ENCODE measurements at regions not wholly inside any gene's neighbourhood (a gene's known extent, or its start where the extent isn't known, plus 50 kb on each side); places are given as distances from the start of the nearest gene placed in this dataset.

DNA sequence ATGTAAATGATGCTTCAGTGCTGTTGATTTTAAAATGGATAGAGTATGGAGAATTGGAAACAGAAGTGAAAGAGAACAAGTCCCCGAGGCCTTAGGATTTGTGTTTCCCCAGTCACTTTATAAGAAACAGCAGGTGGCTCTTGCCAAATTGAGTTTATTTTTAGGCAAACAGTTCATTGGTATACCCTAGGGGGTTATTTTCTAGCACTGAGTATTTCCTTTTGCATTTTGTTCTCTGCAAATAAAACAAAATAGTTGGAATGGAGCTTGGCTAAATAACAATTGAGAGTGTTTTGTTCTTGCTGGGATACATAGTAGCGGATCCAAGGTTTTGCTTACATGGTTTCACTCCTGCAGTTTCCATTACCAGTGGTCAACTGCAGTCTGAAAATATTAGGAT, 591.1 kb upstream of the C16orf82 start:
- intact Hi-C loops (cut with micrococcal nuclease; ENCODE audit: unreplicated experiment) (no loop called here), in situ Hi-C loops (cut with HindIII; ENCODE audit: extremely low pct_ligation_motif_present, low pct_unique_long_range_greater_than_20kb) (no loop called here)
- peaks cover 50% of the 10 kb centered on the region for H3K9me3 ChIP-seq (ENCODE audit: low read length)
- no peaks in the 10 kb centered on the region for H3K36me3 ChIP-seq (replicated peaks in 1 of 2; ENCODE audit: control insufficient read depth in 1 of 2, insufficient read depth in 2 of 2, low read length in 2 of 2)
- no peak overlapping the region for H3K4me2 ChIP-seq (ENCODE audit: low read depth, low read length)
- no peaks in the 10 kb centered on the region for H3K4me1 ChIP-seq (ENCODE audit: insufficient read depth, low read length)
- CTCF ChIA-PET (ENCODE audit: low intra/inter-chr PET ratio, low total read pairs): no interaction called here
- no peak overlapping the region for H2AFZ ChIP-seq (ENCODE audit: low read length)
- no TSS peak for BruUV-seq (replicated peaks)
- no peak for FAIRE-seq
- no peak for ATAC-seq
- no peaks in the 10 kb centered on the region for H4K20me1 ChIP-seq (ENCODE audit: insufficient read depth, low read length)
- no peak for DNase-seq (ENCODE audit: low spot score)
- WGBS (ENCODE audit: low lambda C conversion rate): 20% methylated on average over 2 of the region's 2 CpGs
- H3K27ac ChIP-seq (ENCODE audit: extremely low read length, insufficient read depth, low read length): no peak overlapping the region
- H3K79me2 ChIP-seq (ENCODE audit: insufficient read depth, low read length): no peaks in the 10 kb centered on the region
- POLR2A ChIA-PET: no interaction called here
- no peak overlapping the region for H3K4me3 ChIP-seq (replicated peaks in 1 of 3; ENCODE audit: insufficient read depth in 1 of 3, low read depth in 2 of 3, low read length in 3 of 3)
- no peak for TF ChIP-seq TSC22D2 (CRISPR knock-in tag; IDR thresholded peaks at IDR 0.05; ENCODE audit: borderline replicate concordance)
- TF ChIP-seq ZNF160 (CRISPR knock-in tag; IDR thresholded peaks at IDR 0.05): no peak
- no peak for TF ChIP-seq RBM22 (optimal IDR thresholded peaks at IDR 0.05; ENCODE audit: low read length)
- TF ChIP-seq RBM39 (IDR thresholded peaks at IDR 0.05; ENCODE audit: low read depth, low read length, poor library complexity, severe bottlenecking): no peak
- TF ChIP-seq SNAPC2 (CRISPR knock-in tag; IDR thresholded peaks at IDR 0.05): no peak
- TF ChIP-seq, protein P1, sequence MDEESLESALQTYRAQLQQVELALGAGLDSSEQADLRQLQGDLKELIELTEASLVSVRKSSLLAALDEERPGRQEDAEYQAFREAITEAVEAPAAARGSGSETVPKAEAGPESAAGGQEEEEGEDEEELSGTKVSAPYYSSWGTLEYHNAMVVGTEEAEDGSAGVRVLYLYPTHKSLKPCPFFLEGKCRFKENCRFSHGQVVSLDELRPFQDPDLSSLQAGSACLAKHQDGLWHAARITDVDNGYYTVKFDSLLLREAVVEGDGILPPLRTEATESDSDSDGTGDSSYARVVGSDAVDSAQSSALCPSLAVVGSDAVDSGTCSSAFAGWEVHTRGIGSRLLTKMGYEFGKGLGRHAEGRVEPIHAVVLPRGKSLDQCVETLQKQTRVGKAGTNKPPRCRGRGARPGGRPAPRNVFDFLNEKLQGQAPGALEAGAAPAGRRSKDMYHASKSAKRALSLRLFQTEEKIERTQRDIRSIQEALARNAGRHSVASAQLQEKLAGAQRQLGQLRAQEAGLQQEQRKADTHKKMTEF (CRISPR knock-in tag; IDR thresholded peaks at IDR 0.05): no peak
- no peak for TF ChIP-seq NFE2L2 (IDR thresholded peaks at IDR 0.05; ENCODE audit: low read length)
- no peak for TF ChIP-seq BHLHE40 (IDR thresholded peaks at IDR 0.05; ENCODE audit: low read length)
- no peak for TF ChIP-seq RARA (CRISPR knock-in tag; IDR thresholded peaks at IDR 0.05)
- TF ChIP-seq ZFP82 (CRISPR knock-in tag; IDR thresholded peaks at IDR 0.05; ENCODE audit: borderline replicate concordance): no peak
- TF ChIP-seq, protein P2, sequence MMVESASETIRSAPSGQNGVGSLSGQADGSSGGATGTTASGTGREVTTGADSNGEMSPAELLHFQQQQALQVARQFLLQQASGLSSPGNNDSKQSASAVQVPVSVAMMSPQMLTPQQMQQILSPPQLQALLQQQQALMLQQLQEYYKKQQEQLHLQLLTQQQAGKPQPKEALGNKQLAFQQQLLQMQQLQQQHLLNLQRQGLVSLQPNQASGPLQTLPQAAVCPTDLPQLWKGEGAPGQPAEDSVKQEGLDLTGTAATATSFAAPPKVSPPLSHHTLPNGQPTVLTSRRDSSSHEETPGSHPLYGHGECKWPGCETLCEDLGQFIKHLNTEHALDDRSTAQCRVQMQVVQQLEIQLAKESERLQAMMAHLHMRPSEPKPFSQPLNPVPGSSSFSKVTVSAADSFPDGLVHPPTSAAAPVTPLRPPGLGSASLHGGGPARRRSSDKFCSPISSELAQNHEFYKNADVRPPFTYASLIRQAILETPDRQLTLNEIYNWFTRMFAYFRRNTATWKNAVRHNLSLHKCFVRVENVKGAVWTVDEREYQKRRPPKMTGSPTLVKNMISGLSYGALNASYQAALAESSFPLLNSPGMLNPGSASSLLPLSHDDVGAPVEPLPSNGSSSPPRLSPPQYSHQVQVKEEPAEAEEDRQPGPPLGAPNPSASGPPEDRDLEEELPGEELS (CRISPR knock-in tag; IDR thresholded peaks at IDR 0.05): no peak
- TF ChIP-seq ZNF510 (CRISPR knock-in tag; IDR thresholded peaks at IDR 0.05; ENCODE audit: low read depth): no peak
- TF ChIP-seq MATR3 (CRISPR knock-in tag; IDR thresholded peaks at IDR 0.05): no peak
- H3K9ac ChIP-seq (ENCODE audit: insufficient read depth, low read depth, low read length): no peak overlapping the region
- H3K27me3 ChIP-seq (ENCODE audit: control insufficient read depth in 1 of 2, insufficient read depth in 2 of 2, low read length in 2 of 2): no peaks in the 10 kb centered on the region

Data from HepG2 (cell line).